ENCODE measurements at regions not wholly inside any gene's neighbourhood (a gene's known extent, or its start where the extent isn't known, plus 50 kb on each side); places are given as distances from the start of the nearest gene placed in this dataset.
"Not testable (repeated sequence)": the region's sequence is repeated elsewhere in the genome, so short reads cannot be mapped to it uniquely, and the experiment has no call there.

DNA sequence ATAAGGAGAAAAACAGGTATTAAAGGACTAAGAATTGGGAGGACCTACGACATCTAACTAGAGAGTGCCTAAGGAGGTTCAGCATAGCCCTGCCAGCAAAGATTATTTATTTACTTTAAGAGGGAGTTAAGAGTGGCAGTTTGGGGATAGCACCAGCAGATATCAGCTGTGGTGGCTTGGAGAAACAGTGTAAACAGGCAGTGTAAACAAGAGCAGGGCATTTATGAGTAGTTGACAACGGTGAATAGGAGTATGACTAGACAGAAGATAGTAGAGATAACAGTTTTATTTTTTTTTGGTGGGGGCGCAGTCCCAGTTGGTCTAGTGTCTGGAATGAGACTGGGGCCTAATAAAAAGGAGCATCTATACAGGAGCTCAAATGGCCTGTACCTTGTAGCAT, 115.2 kb downstream of the PCDH10 start:
- TF ChIP-seq, protein P1, sequence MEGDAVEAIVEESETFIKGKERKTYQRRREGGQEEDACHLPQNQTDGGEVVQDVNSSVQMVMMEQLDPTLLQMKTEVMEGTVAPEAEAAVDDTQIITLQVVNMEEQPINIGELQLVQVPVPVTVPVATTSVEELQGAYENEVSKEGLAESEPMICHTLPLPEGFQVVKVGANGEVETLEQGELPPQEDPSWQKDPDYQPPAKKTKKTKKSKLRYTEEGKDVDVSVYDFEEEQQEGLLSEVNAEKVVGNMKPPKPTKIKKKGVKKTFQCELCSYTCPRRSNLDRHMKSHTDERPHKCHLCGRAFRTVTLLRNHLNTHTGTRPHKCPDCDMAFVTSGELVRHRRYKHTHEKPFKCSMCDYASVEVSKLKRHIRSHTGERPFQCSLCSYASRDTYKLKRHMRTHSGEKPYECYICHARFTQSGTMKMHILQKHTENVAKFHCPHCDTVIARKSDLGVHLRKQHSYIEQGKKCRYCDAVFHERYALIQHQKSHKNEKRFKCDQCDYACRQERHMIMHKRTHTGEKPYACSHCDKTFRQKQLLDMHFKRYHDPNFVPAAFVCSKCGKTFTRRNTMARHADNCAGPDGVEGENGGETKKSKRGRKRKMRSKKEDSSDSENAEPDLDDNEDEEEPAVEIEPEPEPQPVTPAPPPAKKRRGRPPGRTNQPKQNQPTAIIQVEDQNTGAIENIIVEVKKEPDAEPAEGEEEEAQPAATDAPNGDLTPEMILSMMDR (conservative IDR thresholded peaks at IDR 0.05; ENCODE audit: low read depth, low read length) = not testable (repeated sequence)
- TF ChIP-seq CEBPB, SMC3, BHLHE40 (IDR thresholded peaks at IDR 0.05; ENCODE audit: low read depth, low read length): not testable (repeated sequence)

Measured in IMR-90 (cell line).